Panc1 (cell line): ENCODE measurements at regions not wholly inside any gene's neighbourhood (a gene's known extent, or its start where the extent isn't known, plus 50 kb on each side); places are given as distances from the start of the nearest gene placed in this dataset.

ENCODE experiments used
- ATAC-seq: fragments of 200-7000 bp; cut with Tn5 transposase; 2 replicates; pipeline ENCODE4 v1.9.1; 2020; ENCODE audit warnings: mild to moderate bottlenecking, moderate library complexity
- BruUV-seq: library from RNA; stranded (reverse); fragments of 400-500 nt; replicated peaks from 2 replicates; lab custom pipeline; 2021; lab: Mats Ljungman, UMichigan
- CTCF ChIA-PET: fragments of 300-600 bp; sonication (Branson Sonifier 250); formaldehyde crosslinking; loops from one replicate; lab custom pipeline; 2022; ENCODE audit warnings: antibody characterized with exemption; lab: Charles Lee
- POLR2A ChIA-PET: fragments of 300-600 bp; sonication (Branson Sonifier 250); formaldehyde crosslinking; loops from one replicate; lab custom pipeline; 2022; ENCODE audit warnings: antibody characterized with exemption; lab: Charles Lee
- DNase-seq: peaks from one replicate; pipeline ENCODE4 v3.0.0-alpha.2; 2010; ENCODE audit warnings: low read depth, low spot score
- H3K27ac ChIP-seq: 2 replicates; pipeline ENCODE4 v1.5.1; 2011; ENCODE audit warnings: mild to moderate bottlenecking, low read length, inconsistent platforms
- H3K27me3 ChIP-seq: fragments of 200-500 bp; sonication (Bioruptor generic); 2 replicates; pipeline ENCODE4 v1.6.0; 2014; ENCODE audit warnings: low read length, inconsistent platforms; ENCODE audit not compliant: control insufficient read depth, insufficient read depth
- H3K36me3 ChIP-seq: fragments of 200-500 bp; sonication (Bioruptor generic); 2 replicates; pipeline ENCODE4 v1.5.1; 2014; ENCODE audit warnings: inconsistent platforms, mild to moderate bottlenecking, low read length, moderate library complexity; ENCODE audit not compliant: control insufficient read depth, insufficient read depth
- H3K4me1 ChIP-seq: 2 replicates; pipeline ENCODE4 v1.5.1; 2011; ENCODE audit warnings: inconsistent platforms, mild to moderate bottlenecking, low read length, moderate library complexity; ENCODE audit not compliant: control insufficient read depth, insufficient read depth
- H3K4me3 ChIP-seq, 2 experiments: 2 replicates each; pipeline ENCODE4 v1.5.1; 2011 to 2012; ENCODE audit warnings: low read depth in 2 of 2, low read length in 2 of 2, mild to moderate bottlenecking in 2 of 2, inconsistent platforms in 1 of 2, moderate library complexity in 1 of 2
- H3K9me3 ChIP-seq: fragments of 200-500 bp; sonication (Bioruptor generic); 2 replicates; pipeline ENCODE4 v1.5.1; 2014; ENCODE audit warnings: low read depth, mild to moderate bottlenecking, inconsistent platforms, low read length, moderate library complexity; ENCODE audit not compliant: control insufficient read depth, insufficient read depth
- CTCF ChIP-seq: fragments of 450-650 bp; IDR thresholded peaks from 2 replicates; pipeline ENCODE4 v1.5.1; 2017; ENCODE audit warnings: mild to moderate bottlenecking
- POLR2AphosphoS5 ChIP-seq: IDR thresholded peaks from 2 replicates; pipeline ENCODE4 v1.6.1; 2012; ENCODE audit warnings: mild to moderate bottlenecking, low read depth, low read length, moderate library complexity
- REST ChIP-seq, 2 experiments: IDR thresholded peaks; 2 replicates each; pipeline ENCODE4 v1.6.1; 2011 to 2012; ENCODE audit warnings: low read depth in 2 of 2, control low read depth in 1 of 2, low read length in 1 of 2, mild to moderate bottlenecking in 1 of 2, moderate library complexity in 1 of 2; ENCODE audit not compliant: insufficient read depth in 1 of 2
- SIN3A ChIP-seq: IDR thresholded peaks from 2 replicates; pipeline ENCODE4 v1.6.1; 2012; ENCODE audit warnings: low read depth, mild to moderate bottlenecking, low read length, moderate library complexity, borderline replicate concordance; ENCODE audit not compliant: insufficient read depth
- TCF7L2 ChIP-seq: IDR thresholded peaks from 2 replicates; pipeline ENCODE4 v1.6.1; 2011; ENCODE audit warnings: mild to moderate bottlenecking, low read depth, low read length, inconsistent platforms
- in situ Hi-C: cut with HindIII; loops from 2 replicates; pipeline ENCODE4 v1.10.0; 2016; ENCODE audit warnings: low sequenced_read_pairs, low pct_unique_long_range_greater_than_20kb
- intact Hi-C: fragments of 100-400 bp; cut with micrococcal nuclease; formaldehyde crosslinking; loops from one replicate; pipeline ENCODE4 v1.10.0; 2022; ENCODE audit not compliant: unreplicated experiment

GRCh38 chr11:45043755-45044475 is 93.2 kb upstream of the TP53I11 start:
- Histone ChIP-seq H3K36me3 (no peaks in the 10 kb centered on the region), H3K27ac (no peak overlapping the region), H3K9me3 (no peaks in the 10 kb centered on the region), H3K27me3 (no peaks in the 10 kb centered on the region), H3K4me3 (no peak overlapping the region), H3K4me1 (no peaks in the 10 kb centered on the region)
- no peak for ATAC-seq
- in situ Hi-C loops (no loop called here), intact Hi-C loops (no loop called here)
- no peak for DNase-seq
- ChIA-PET CTCF (no interaction called here), POLR2A (no interaction called here)
- TF ChIP-seq SIN3A = no peak
- no peak for TF ChIP-seq REST (IDR thresholded peaks at IDR 0.05; ENCODE audit: insufficient read depth in 1 of 2, low read depth in 2 of 2, low read length in 1 of 2)
- TF ChIP-seq TCF7L2 = no peak
- TF ChIP-seq POLR2AphosphoS5 = no peak
- no peak for TF ChIP-seq CTCF
- BruUV-seq = no TSS peak

GRCh38 chr11:45045683-45046471 is 95.2 kb upstream of the TP53I11 start:
- Histone ChIP-seq H3K4me3 (no peak overlapping the region), H3K9me3 (no peaks in the 10 kb centered on the region), H3K27ac (no peak overlapping the region), H3K27me3 (no peaks in the 10 kb centered on the region), H3K36me3 (no peaks in the 10 kb centered on the region), H3K4me1 (no peaks in the 10 kb centered on the region)
- intact Hi-C loops = no loop called here
- DNase-seq (peak; percentile 13), ATAC-seq (no peak; the same call in 1 of the 2 replicates)
- ChIA-PET POLR2A (no interaction called here), CTCF (no interaction called here)
- BruUV-seq = no TSS peak
- in situ Hi-C loops = no loop called here
- no peak for TF ChIP-seq POLR2AphosphoS5
- TF ChIP-seq REST (IDR thresholded peaks at IDR 0.05; ENCODE audit: insufficient read depth in 1 of 2, low read depth in 2 of 2, low read length in 1 of 2) = no peak
- no peak for TF ChIP-seq CTCF
- TF ChIP-seq TCF7L2 = no peak
- no peak for TF ChIP-seq SIN3A
